B cell (primary cell): ENCODE measurements at regions not wholly inside any gene's neighbourhood (a gene's known extent, or its start where the extent isn't known, plus 50 kb on each side); places are given as distances from the start of the nearest gene placed in this dataset.

Source experiments
- CTCF ChIP-seq: fragments of 200-600 bp; IDR thresholded peaks from one replicate; pipeline ENCODE4 v1.8.0; 2022; ENCODE audit warnings: antibody characterized with exemption, mild to moderate bottlenecking
- EZH2 ChIP-seq: IDR thresholded peaks from 2 replicates; pipeline ENCODE4 v1.6.1; 2012; ENCODE audit warnings: borderline replicate concordance, low read depth, mild to moderate bottlenecking, moderate library complexity, low read length; ENCODE audit not compliant: insufficient read depth, poor library complexity, severe bottlenecking

GRCh38 chr2:175518206-175518605 lies 336.7 kb upstream of the ATP5MC3 start:
- TF ChIP-seq CTCF (no peak), EZH2 (no peak)
